ENCODE measurements at regions not wholly inside any gene's neighbourhood (a gene's known extent, or its start where the extent isn't known, plus 50 kb on each side); places are given as distances from the start of the nearest gene placed in this dataset.

GRCh38 chr4:96102541-96103026, 262.7 kb downstream of the PDHA2 start:
- no peak for DNase-seq

- no peak for DNase-seq
These were observed 263.2 kb downstream of the PDHA2 start for GRCh38 chr4:96103086-96103485.

GRCh38 chr4:96108146-96108545, 268.3 kb downstream of the PDHA2 start:
- no peak for DNase-seq

DNA sequence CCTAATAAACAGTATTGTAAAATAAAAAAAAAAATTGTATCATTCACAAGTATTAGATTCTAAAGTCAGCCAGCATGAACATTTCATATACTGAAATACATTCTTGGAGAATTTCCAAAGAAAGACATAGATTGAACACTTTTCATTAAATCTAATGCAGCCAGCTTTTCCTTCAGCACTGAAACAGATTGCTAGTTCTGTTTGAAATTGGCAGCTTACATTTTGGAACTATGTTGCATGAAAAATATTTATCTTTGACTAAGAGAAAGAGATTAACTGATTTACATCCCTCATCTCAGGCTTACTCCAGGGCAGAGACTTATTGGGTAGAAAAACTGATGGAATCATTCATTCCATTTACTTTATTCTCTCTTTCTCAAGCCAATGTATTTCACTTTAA, 272.7 kb downstream of the PDHA2 start:
- DNase-seq = no peak

- no peak for DNase-seq
These were observed 280.3 kb downstream of the PDHA2 start for GRCh38 chr4:96120206-96120605.

- no peak for DNase-seq
These were observed 286.3 kb downstream of the PDHA2 start for GRCh38 chr4:96126227-96126626.

- DNase-seq = no peak
These were observed 291.3 kb downstream of the PDHA2 start for GRCh38 chr4:96131186-96131585.

- no peak for DNase-seq
These were observed 294.9 kb downstream of the PDHA2 start for GRCh38 chr4:96134806-96135205.

- no peak for DNase-seq
These were observed 296.2 kb downstream of the PDHA2 start for GRCh38 chr4:96136056-96136455.

- DNase-seq = no peak
These were observed 299.5 kb downstream of the PDHA2 start for GRCh38 chr4:96139251-96139929.

DNA sequence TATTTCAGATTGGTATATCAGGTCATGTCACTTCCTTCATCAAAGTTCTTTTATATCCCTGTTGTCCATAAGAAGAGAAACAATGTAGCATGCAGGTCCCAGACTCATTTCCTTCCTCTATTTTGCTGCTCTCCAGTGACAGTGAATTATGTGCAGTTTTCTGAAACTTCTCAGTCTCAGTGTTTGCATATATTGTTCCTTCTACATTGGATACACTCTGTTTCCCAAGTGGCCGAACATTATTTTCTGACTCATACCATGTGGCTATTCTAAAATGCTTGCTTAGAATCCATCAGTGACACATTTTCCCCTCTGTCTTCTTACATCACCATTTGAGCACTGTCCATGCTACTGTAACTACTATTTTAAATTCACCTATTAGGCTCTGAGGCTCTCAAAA, 305.7 kb downstream of the PDHA2 start:
- no peak for DNase-seq

GRCh38 chr4:96146686-96147085, 306.8 kb downstream of the PDHA2 start:
- DNase-seq = no peak

- DNase-seq = no peak
These were observed 310.0 kb downstream of the PDHA2 start for GRCh38 chr4:96149894-96150293.

DNA sequence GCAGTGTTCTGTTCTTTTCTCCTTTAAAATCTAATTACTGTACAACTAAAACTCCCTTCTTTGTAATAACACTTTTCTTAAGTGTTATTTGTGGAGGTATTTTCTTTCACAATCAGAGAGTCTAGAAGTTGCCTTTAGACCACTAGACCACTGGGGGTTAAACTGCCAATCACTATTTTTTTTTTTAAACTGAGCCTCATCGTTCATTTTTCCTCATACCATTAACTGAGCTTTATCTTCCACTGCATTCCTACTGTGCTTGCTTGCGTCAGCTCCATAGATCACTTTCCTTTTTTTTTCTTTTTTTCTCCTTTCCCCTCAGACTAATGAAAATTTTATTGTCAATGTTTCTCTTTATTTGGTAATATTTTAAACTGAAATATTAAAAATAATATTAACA, 310.6 kb downstream of the PDHA2 start:
- DNase-seq = no peak

DNA sequence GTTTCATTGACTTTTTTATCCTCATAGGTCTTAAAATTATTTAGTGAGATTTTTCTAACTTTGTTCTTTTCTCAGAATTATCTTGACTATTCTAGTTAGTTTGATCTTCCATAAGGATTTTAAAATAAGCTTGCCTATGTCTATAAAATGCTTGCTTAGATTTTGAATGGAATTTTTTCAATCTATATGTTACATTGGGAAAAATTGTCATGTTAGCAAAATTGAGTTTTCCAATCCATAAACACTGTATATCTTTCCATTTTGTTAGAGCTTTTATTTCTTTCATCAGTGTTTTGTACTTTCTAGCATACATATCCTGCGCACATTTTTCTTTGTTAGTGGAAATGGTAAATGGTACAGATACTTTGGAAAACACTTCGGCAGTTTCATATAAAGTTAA, 312.9 kb downstream of the PDHA2 start:
- no peak for DNase-seq

DNA sequence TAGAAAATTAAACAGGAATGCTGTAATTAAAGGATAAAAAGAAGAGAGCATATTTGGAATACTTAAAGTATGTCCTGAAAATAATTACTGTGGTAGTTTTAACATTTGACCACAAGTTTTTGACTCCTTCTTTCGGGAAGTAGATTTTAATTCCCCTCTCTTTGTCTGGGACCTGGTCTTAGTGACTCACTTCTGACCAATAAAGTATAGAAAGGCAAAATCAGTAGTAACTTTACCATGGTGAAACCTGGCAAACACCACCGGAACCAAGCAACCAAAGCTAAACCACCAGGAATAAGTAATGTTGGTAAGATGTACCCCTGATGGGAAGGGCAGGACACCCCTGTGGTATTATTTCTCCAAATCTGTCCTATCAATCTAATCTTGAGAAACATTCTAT, 314.8 kb downstream of the PDHA2 start:
- DNase-seq = no peak

DNA sequence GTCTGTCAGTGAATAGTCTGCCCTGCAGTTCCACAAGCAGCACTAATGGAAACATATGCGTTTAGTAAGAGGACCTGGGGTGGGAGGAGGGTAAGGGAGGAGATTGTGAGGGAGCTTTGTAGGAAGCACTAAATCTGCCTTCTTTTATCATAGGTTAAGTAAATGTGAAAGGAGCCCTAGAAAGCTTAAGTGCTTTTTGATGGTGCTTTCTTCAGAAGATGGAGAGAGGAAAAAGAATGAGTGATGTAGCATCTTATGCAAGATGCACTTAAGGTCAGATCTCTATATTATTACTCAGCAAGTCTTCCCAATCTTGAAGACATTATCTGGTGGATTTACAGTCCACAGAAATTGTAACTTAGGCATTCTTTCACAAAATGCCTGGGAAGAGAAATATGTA, 322.7 kb downstream of the PDHA2 start:
- DNase-seq = no peak

DNA sequence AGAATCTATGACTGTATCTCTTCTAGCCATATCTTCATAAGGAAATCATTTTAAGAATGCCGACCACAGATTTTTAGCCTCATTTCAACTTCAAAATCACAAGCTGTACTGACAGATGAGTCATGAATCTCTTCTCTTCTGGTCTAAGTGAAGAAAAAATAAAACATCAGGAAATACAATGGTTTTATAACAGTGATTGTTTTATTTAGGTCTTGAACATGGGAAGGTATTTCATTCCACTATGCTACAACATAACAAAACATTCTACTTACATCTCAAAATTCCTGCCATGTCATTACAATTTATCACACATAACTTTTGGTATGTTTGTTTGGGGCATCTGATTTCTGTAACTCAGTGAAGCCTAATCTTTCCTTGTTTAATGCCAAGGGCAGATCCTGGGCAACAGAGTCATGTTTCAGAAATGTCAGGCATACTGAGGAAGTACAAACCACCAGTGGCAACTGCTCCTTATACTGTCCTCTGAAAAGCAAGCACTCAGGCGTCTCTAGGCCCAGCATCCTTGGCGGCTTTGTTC, 325.0 kb downstream of the PDHA2 start:
- no peak for DNase-seq

GRCh38 chr4:96166806-96167205, 326.9 kb downstream of the PDHA2 start:
- no peak for DNase-seq

DNA sequence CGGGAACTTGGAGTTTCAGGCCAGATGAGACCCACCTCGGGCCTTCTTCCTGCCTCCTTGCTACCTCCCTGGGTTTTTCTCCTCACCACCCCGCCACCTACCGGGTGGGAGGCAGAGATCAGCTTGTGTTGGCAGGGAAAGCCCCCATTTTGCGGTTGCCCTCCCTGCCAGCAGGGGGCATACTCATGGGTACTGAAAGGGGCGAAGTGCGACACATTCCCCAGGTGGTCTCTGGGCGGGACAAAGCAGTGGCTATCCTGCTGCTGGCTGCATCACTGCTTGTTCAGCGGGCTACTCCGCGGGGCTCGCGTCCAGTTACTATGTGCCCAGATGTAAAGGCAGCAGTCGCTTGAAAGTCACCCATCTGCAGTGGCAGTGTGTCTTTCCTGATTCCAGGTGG, 330.3 kb downstream of the PDHA2 start:
- no peak for DNase-seq

GRCh38 chr4:96173756-96174155, 333.9 kb downstream of the PDHA2 start:
- DNase-seq = no peak

DNA sequence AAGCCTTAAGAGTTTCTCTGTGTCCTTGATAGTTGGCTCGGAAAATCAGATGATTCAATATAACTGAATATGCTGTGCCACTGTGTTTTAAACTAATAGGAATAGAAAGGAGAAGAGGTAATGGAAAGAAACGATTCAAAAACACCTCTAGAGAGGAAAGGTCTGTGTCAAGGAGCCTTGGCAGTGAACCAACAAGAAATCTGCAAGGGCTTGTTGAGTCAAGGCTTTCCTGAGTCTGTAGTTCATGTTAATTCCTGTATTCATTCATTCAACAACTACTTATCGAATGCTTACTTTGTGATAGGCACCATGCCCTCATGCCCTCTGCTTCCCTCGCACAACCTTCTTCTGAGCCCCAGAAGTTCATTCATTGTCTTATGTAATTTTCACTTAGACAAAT, 336.0 kb downstream of the PDHA2 start:
- DNase-seq = no peak

- no peak for DNase-seq
These were observed 343.7 kb downstream of the PDHA2 start for GRCh38 chr4:96183611-96184010.

DNA sequence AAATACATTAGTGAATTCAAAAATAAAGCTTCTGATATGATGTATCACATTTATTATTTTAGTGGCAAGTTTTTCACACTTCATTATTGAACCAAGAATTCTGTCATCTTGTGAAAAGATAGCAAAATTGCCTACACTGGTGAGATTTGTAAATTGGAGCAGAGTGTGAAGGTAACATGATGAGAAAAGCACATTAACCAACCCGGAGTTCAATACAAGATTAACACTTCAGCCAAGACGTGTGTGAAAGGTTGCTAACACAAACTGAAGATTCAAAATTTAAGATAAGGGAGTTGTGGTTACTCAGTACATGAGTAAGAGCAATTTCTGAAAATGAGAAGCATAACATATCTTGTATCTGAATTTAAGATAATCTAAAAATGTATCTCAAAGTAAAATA, 346.7 kb downstream of the PDHA2 start:
- no peak for DNase-seq

GRCh38 chr4:96189761-96190160, 349.9 kb downstream of the PDHA2 start:
- no peak for DNase-seq

Data from activated CD4-positive, alpha-beta T cell treated with anti-CD3 and anti-CD28 coated beads, Interleukin-2, amount 50 U/mL, for 16 hours (primary cell).